ENCODE measurements at regions not wholly inside any gene's neighbourhood (a gene's known extent, or its start where the extent isn't known, plus 50 kb on each side); places are given as distances from the start of the nearest gene placed in this dataset.

GRCh38 chr7:17601921-17602320 is 303.5 kb downstream of the AHR start:
- Histone ChIP-seq H3K36me3 (ENCODE audit: insufficient read depth, low read length) (no peaks in the 10 kb centered on the region), H3K9me2 (ENCODE audit: insufficient read depth, low read length) (no peaks in the 10 kb centered on the region), H4K20me1 (ENCODE audit: insufficient read depth, low read length) (no peaks in the 10 kb centered on the region), H2AFZ (ENCODE audit: low read length) (no peak overlapping the region), H3K9me3 (ENCODE audit: low read length) (no peaks in the 10 kb centered on the region), H3K27ac (ENCODE audit: low read depth, low read length, poor library complexity, severe bottlenecking) (no peak overlapping the region), H3K4me3 (ENCODE audit: low read depth, low read length, poor library complexity, severe bottlenecking) (no peak overlapping the region), H3K4me2 (ENCODE audit: low read length) (no peak overlapping the region), H3K79me2 (ENCODE audit: insufficient read depth, low read depth, low read length) (no peaks in the 10 kb centered on the region), H3K4me1 (ENCODE audit: insufficient read depth, low read length, poor library complexity, severe bottlenecking) (no peaks in the 10 kb centered on the region)
- ChIA-PET POLR2A (no interaction called here), CTCF (ENCODE audit: unreplicated experiment) (no interaction called here)
- BruUV-seq (replicated peaks), result no TSS peak
- no peak for TF ChIP-seq EZH2phosphoT487 (IDR thresholded peaks at IDR 0.05; ENCODE audit: borderline replicate concordance, low read depth, low read length)
- TF ChIP-seq CTCF (conservative IDR thresholded peaks at IDR 0.05; ENCODE audit: low read length), result no peak
- no peak for DNase-seq (ENCODE audit: low spot score)
- intact Hi-C loops (cut with micrococcal nuclease; ENCODE audit: unreplicated experiment), result no loop called here

- ChIA-PET POLR2A (interaction anchor here (0.6 kb wide), 2 partner anchors 599 to 1293 kb away, joined by 3 read pairs; no protein-coding TSS in a partner anchor), CTCF (ENCODE audit: unreplicated experiment) (no interaction called here)
- no peaks in the 10 kb centered on the region for H4K20me1 ChIP-seq (ENCODE audit: insufficient read depth, low read length)
- TF ChIP-seq CTCF (conservative IDR thresholded peaks at IDR 0.05; ENCODE audit: low read length) (no peak), EZH2phosphoT487 (IDR thresholded peaks at IDR 0.05; ENCODE audit: borderline replicate concordance, low read depth, low read length) (no peak)
- H3K27ac ChIP-seq (ENCODE audit: low read depth, low read length, poor library complexity, severe bottlenecking), result no peak overlapping the region
- H3K9me3 ChIP-seq (ENCODE audit: low read length), result no peaks in the 10 kb centered on the region
- H2AFZ ChIP-seq (ENCODE audit: low read length), result no peak overlapping the region
- no peak overlapping the region for H3K4me2 ChIP-seq (ENCODE audit: low read length)
- H3K36me3 ChIP-seq (ENCODE audit: insufficient read depth, low read length), result no peaks in the 10 kb centered on the region
- no TSS peak for BruUV-seq (replicated peaks)
- H3K79me2 ChIP-seq (ENCODE audit: insufficient read depth, low read depth, low read length), result no peaks in the 10 kb centered on the region
- DNase-seq (ENCODE audit: low spot score), result no peak
- H3K4me1 ChIP-seq (ENCODE audit: insufficient read depth, low read length, poor library complexity, severe bottlenecking), result no peaks in the 10 kb centered on the region
- no peaks in the 10 kb centered on the region for H3K9me2 ChIP-seq (ENCODE audit: insufficient read depth, low read length)
- H3K4me3 ChIP-seq (ENCODE audit: low read depth, low read length, poor library complexity, severe bottlenecking), result no peak overlapping the region
- intact Hi-C loops (cut with micrococcal nuclease; ENCODE audit: unreplicated experiment), result no loop called here
Measured at GRCh38 chr7:17608114-17608833, 309.8 kb downstream of the AHR start.

- Histone ChIP-seq H3K9me3 (ENCODE audit: low read length) (no peaks in the 10 kb centered on the region), H3K4me3 (ENCODE audit: low read depth, low read length, poor library complexity, severe bottlenecking) (no peak overlapping the region), H3K27ac (ENCODE audit: low read depth, low read length, poor library complexity, severe bottlenecking) (no peak overlapping the region), H3K36me3 (ENCODE audit: insufficient read depth, low read length) (no peaks in the 10 kb centered on the region), H3K9me2 (ENCODE audit: insufficient read depth, low read length) (no peaks in the 10 kb centered on the region), H4K20me1 (ENCODE audit: insufficient read depth, low read length) (no peaks in the 10 kb centered on the region), H2AFZ (ENCODE audit: low read length) (no peak overlapping the region), H3K79me2 (ENCODE audit: insufficient read depth, low read depth, low read length) (no peaks in the 10 kb centered on the region), H3K4me1 (ENCODE audit: insufficient read depth, low read length, poor library complexity, severe bottlenecking) (no peaks in the 10 kb centered on the region), H3K4me2 (ENCODE audit: low read length) (no peak overlapping the region)
- BruUV-seq (replicated peaks), result no TSS peak
- TF ChIP-seq CTCF (conservative IDR thresholded peaks at IDR 0.05; ENCODE audit: low read length), result no peak
- no peak for TF ChIP-seq EZH2phosphoT487 (IDR thresholded peaks at IDR 0.05; ENCODE audit: borderline replicate concordance, low read depth, low read length)
- intact Hi-C loops (cut with micrococcal nuclease; ENCODE audit: unreplicated experiment), result no loop called here
- ChIA-PET CTCF (ENCODE audit: unreplicated experiment) (no interaction called here), POLR2A (no interaction called here)
- DNase-seq (ENCODE audit: low spot score), result no peak
Measured at GRCh38 chr7:17611611-17612010, 313.2 kb downstream of the AHR start.

All from OCI-LY7 (cell line).